BJ (cell line): ENCODE measurements at regions not wholly inside any gene's neighbourhood (a gene's known extent, or its start where the extent isn't known, plus 50 kb on each side); places are given as distances from the start of the nearest gene placed in this dataset.
"Not testable (repeated sequence)": the region's sequence is repeated elsewhere in the genome, so short reads cannot be mapped to it uniquely, and the experiment has no call there.

Experiments
- CTCF ChIA-PET: fragments of 350-600 bp; formaldehyde crosslinking; extraction: SDS; loops from one replicate; lab custom pipeline; 2021; ENCODE audit warnings: antibody characterized with exemption, inconsistent platforms; lab: Yijun Ruan, JAX
- POLR2A ChIA-PET: fragments of 300-600 bp; sonication (Branson Sonifier 250); formaldehyde crosslinking; extraction: SDS; loops from one replicate; lab custom pipeline; 2021; ENCODE audit warnings: antibody characterized with exemption; lab: Charles Lee
- DNase-seq: peaks from one replicate; pipeline ENCODE4 v3.0.0-alpha.2; 2011; ENCODE audit warnings: low read depth
- H3K27me3 ChIP-seq: 2 replicates; pipeline ENCODE4 v1.6.0; 2011; ENCODE audit warnings: low read length; ENCODE audit not compliant: control insufficient read depth, insufficient read depth
- H3K36me3 ChIP-seq: 2 replicates; pipeline ENCODE4 v1.5.1; 2011; ENCODE audit warnings: low read length; ENCODE audit not compliant: control insufficient read depth, insufficient read depth
- H3K4me3 ChIP-seq: 2 replicates; pipeline ENCODE4 v1.5.1; 2011; ENCODE audit warnings: low read depth, mild to moderate bottlenecking, control low read depth, low read length
- TF ChIP-seq, protein P1 (sequence below): IDR thresholded peaks from 2 replicates; pipeline ENCODE4 v1.5.1; 2011; ENCODE audit warnings: low read depth, mild to moderate bottlenecking, control low read depth, inconsistent platforms, low read length, moderate library complexity; ENCODE audit not compliant: insufficient read depth

- peak; percentile 93 for DNase-seq
- CTCF ChIA-PET: interaction anchor here (1.1 kb wide), 1 partner anchor 20 kb away, joined by 3 read pairs; no protein-coding TSS in a partner anchor
- Histone ChIP-seq H3K36me3 (no peaks in the 10 kb centered on the region), H3K4me3 (no peak overlapping the region), H3K27me3 (no peaks in the 10 kb centered on the region)
- TF ChIP-seq, protein P1, sequence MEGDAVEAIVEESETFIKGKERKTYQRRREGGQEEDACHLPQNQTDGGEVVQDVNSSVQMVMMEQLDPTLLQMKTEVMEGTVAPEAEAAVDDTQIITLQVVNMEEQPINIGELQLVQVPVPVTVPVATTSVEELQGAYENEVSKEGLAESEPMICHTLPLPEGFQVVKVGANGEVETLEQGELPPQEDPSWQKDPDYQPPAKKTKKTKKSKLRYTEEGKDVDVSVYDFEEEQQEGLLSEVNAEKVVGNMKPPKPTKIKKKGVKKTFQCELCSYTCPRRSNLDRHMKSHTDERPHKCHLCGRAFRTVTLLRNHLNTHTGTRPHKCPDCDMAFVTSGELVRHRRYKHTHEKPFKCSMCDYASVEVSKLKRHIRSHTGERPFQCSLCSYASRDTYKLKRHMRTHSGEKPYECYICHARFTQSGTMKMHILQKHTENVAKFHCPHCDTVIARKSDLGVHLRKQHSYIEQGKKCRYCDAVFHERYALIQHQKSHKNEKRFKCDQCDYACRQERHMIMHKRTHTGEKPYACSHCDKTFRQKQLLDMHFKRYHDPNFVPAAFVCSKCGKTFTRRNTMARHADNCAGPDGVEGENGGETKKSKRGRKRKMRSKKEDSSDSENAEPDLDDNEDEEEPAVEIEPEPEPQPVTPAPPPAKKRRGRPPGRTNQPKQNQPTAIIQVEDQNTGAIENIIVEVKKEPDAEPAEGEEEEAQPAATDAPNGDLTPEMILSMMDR: no peak
- POLR2A ChIA-PET: no interaction called here
These were observed 349.0 kb upstream of the TARS1 start for GRCh38 chr5:33091571-33092363.

- Histone ChIP-seq H3K36me3 (no peaks in the 10 kb centered on the region), H3K4me3 (no peak overlapping the region), H3K27me3 (no peaks in the 10 kb centered on the region)
- POLR2A ChIA-PET: no interaction called here
- DNase-seq: no peak
- TF ChIP-seq, protein P1: no peak
- CTCF ChIA-PET: interaction anchor here (0.5 to 1.1 kb wide), 2 partner anchors 21 to 40 kb away, joined by 3 read pairs; no protein-coding TSS in a partner anchor
These were observed 348.0 kb upstream of the TARS1 start for GRCh38 chr5:33092719-33093118.

- no peak for DNase-seq
- CTCF ChIA-PET: no interaction called here
These were observed 338.2 kb upstream of the TARS1 start for GRCh38 chr5:33102551-33102950.

DNA sequence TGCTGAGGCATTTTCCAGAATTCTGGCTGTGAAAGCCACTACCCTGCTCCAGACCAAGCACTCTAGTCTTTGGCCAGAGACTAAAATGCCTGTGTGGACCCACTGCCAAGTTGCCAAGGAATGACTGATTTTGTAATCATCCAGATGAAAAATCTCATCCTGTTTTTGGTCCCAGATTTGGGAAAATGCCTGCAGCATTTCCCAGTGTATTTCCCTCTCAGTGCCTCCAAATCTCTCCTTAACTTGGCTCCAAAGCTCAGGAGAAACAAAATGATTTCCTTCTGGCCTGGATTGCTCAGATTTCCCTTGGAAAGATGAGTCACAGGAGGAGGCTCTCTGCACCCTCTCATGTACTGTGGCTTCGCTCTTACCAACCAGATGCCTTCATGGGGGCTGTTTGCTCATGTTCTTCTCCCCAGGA, 335.2 kb upstream of the TARS1 start:
- TF ChIP-seq, protein P1: no peak
- no peak for DNase-seq
- CTCF ChIA-PET: no interaction called here
- POLR2A ChIA-PET: no interaction called here
- no peak overlapping the region for H3K4me3 ChIP-seq
- H3K36me3 ChIP-seq: no peaks in the 10 kb centered on the region
- no peaks in the 10 kb centered on the region for H3K27me3 ChIP-seq

More at GRCh38 chr5:33102551-33102950, 338.2 kb upstream of the TARS1 start:
- Histone ChIP-seq H3K36me3 (no peaks in the 10 kb centered on the region), H3K27me3 (no peaks in the 10 kb centered on the region), H3K4me3 (no peak overlapping the region)
- POLR2A ChIA-PET: no interaction called here
- TF ChIP-seq, protein P1: no peak

- H3K4me3 ChIP-seq, DNase-seq, CTCF ChIA-PET, H3K36me3 ChIP-seq, POLR2A ChIA-PET, H3K27me3 ChIP-seq: not testable (repeated sequence)
These were observed 330.3 kb upstream of the TARS1 start for GRCh38 chr5:33110496-33110895.
